AG08396 (cell line): ENCODE measurements at regions not wholly inside any gene's neighbourhood (a gene's known extent, or its start where the extent isn't known, plus 50 kb on each side); places are given as distances from the start of the nearest gene placed in this dataset.

Source experiments
- DNase-seq: peaks from one replicate; pipeline ENCODE4 v3.0.0; 2012; ENCODE audit warnings: low spot score, mixed read lengths

DNA sequence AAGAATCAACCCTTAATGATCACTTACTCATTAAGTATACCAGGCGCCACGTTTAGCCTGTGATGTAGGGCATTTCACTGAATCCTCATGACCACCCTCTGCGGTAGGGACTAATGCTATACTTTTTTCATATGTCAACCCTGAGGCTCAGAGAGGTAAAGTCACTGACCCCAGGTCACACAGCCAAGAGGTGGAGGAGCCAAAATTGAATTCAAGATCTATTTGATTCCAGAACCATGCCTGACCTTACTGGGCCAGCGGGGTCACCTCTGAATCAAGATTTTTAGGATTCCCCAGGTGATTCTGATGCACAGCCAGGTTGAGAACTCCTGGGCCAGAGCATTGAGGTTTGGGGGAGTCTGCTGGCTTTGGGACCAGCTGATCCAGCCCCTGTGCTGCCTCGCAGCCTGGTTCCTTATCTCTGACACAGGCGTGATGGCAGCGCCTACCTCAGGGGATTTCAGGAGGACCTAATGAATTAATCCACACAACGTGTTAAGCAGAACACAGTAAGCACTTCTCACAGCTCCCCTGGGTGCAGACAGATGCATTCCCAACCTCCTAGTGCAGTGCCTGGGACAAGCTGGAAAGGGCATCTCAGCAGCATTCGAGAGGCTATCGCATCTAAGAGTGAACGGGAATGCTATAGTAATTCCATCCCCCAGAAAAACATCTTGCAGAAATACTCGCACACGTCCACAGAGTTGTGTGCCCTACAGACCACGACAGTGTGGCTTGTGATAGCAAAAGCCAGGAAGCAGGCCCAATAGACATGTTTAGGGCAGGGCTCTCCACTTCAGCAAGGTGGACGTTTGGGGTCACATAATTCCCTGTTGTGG lies 101.4 kb upstream of the PTPN1 start:
- DNase-seq, result no peak

DNA sequence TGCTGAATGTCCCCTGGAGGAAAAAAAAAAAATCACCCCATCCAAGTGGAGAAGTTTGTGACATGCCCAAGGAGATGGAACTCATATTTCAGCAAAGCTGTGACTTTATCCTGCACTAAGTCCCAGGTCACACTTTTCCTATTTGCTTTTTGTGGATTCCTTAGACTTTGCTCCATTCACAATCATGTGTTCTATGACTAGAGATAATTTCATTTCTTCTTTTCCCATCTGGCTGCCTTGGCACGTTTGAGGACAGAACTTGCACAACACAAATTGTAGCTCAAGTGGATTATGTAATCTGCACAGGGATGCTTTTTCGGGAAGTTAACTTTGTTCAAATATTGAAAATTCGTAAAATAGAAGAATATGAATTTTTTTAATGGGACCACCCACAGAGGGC lies 100.7 kb upstream of the PTPN1 start:
- DNase-seq, result no peak

- DNase-seq, result no peak
These were observed 99.8 kb upstream of the PTPN1 start for GRCh38 chr20:50410343-50410742.

DNA sequence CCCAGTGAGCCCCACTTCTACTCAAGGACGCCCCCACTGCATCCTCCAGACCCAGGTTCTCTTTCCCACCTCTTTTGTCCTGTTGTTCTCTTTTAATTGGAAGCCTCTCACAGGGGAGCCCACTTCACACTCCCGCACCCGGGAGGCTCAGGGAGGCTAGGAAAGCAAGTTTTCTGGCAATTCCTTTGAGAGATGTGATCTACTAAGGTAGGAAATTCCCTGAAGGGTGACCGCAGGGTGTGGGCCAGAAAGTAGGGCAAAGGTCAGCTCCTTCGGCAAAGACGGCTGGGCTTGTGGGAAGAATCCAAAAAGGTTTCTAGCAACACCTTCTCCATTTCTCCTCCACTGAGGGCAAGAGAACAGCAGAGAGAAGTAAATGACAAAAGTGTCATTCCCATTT lies 98.1 kb upstream of the PTPN1 start:
- no peak for DNase-seq

- no peak for DNase-seq
These were observed 97.7 kb upstream of the PTPN1 start for GRCh38 chr20:50412499-50412898.

DNA sequence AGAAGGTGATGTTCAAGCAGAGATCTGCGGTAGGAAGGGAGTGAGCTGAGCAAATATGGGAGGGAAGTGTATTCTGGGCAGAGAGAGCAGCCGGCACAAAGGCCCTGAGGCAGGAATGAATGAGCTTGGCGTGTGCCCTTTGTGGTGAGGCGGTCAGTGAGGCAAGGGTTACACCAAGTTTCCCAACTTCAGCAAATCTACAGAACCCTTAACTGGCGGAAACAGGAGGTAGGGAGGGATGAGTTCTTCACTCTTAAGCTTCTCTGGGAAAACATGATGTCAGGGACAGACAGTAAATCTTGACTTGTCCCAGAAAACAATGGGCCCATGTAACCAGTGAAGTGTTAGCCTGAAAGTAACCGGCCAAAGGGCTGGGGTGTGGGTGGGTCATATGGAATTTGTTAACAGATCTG lies 97.1 kb upstream of the PTPN1 start:
- DNase-seq, result no peak

GRCh38 chr20:50415021-50415515 lies 95.1 kb upstream of the PTPN1 start:
- DNase-seq, result no peak

DNA sequence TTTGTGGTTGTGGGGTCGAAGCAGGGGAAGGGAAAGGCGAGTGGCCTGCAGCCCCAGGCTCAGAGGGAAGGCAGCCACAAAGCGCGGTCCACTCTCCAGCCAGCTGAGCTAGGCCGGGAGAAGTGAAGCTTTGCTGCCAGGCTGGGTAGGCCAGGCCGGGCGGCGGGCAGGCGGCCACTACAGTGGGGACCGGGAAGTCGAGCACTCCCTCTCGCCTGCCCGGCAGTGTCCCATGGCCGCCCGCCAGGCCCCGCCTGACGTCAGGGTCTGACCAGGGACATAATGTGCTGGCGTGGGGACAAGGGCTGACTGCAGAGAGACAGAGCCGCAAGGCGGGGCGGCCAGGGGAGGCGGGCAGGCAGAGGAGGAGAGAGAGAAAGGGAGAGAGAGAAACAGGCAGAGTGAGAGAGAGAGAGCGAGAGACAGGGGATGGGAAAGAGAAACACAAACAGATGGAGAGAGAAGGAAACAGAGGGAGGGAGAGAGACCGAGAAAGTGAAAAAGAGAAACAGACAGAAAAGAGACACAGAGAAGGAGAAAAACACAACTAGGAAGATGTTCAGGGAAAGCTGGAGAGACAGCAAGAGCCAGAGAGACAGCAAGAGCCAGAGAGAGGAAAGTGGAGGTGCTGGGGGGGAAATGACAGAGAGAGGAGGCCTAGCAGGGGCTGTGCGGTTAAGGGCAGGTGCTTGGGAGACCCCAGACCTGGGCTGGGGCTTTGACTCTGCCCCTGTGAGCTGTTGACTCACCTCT lies 94.5 kb upstream of the PTPN1 start:
- peak; percentile 86 for DNase-seq

DNA sequence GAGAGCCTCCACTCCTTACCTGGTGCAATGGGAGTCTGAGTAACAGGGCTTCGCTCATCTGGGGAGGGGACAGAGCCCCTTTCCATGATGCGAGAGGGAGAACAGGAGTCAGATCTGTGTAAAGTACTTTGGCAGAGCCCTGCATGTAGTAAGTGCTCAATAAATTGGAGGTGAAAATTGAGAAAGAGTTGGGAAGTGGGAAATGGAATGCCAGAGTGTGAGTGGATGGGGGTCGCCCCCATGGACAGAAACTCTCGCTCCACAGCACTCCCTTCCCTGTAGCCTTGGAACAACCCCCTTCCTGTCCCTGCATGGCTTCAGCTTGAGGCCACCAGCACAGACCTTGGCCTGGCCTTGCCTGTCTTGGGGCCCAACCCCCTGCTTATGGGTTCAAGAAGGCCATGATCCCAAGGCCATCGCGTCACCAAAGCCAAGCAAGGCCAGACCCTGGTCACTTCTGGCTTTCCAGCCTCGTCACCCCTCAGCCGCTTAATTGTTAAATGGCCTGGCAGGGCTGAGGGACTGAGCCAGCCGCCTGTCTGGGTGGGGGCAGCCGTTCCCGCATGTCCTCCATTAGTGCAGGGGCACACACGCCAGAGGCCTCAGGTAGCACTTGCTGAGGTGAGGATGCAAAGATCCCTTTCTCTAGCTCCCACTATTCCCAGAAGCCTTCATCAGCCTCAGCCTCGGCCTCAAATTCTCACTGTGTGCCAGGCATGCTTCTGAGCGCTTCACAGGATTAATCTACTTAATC lies 93.7 kb upstream of the PTPN1 start:
- no peak for DNase-seq

DNA sequence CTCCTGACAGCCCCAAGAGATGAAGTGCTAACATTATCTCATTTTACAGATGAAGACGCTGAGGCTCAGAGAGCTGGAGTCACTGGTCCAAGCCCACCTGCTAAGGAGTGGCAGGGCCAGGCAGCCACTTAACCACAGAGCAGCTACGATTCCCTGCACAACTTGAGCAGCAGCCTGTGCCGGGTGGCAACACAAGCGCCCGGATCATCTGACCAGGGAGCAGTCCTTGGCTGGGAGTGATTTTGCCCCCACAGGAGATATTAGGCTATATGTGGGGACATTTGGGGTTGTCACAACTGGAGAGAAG lies 93.2 kb upstream of the PTPN1 start:
- no peak for DNase-seq

DNA sequence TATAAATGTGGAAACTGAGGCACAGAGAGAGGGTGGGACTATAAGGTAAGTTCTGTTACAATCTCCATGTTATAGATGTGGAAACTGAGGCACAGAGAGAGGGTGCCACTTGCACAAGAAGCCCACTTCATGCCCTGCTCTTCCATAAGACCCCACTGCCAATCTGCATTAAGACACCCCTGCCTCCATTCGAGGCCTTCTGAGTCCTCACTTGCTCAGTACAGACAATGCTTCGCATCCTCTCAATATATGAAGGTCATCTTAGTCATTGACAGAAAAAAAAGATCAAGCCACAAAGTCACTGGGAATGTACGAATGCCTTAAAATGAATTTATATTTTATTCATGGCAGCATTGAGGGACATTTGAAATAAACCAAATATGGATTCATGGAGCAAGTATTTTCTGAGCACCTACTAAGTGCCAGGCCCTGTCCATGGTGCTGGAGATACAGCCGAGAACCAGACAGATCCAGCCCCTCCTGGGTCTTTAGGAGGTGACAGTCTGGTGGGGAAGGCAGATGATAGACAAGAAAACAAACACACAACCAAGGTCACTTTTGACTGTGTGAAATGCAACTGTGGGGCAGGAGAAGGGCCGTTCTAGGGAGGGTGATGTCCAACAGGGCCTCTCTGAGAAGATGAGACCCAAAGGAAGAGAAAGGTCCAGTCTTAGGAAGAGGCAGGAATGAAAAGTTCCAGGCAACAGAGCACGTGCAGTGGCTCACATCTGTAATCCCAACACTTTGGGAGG lies 92.5 kb upstream of the PTPN1 start:
- DNase-seq, result no peak

DNA sequence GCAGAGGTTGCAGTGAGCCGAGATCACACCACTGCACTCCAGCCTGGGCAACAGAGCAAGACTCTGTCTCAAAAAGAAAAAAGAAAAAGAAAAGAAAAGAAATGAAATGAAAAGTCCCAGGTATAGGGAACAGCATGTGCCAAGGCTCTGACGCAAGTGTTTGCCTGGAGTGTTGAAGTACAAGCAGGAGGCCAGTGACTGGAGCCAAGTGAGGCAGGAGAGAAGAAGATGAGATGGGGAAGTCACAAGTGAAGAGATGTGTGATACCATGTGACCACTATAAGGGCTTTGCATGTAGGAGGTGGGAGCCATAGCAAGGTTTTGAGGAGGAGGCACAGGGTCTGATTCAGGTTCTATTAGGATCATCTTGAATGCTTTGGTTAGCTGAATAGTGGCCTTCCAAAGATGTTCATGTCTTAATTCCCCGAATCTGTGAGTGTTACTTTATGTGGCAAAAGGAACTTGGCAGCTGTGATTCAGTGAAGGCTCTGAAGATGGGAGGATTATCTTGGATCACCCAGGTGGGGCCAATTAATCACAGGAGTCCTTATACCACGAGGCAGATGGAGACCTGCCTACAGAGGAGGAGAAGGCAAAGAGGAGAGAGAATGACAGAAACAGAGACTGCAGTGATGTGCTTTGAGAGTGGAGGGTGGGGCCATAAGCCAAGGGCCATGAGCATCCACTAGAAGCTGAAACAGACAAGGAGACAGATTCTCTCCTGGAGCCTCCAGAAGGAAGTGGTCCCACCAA lies 91.1 kb upstream of the PTPN1 start:
- no peak for DNase-seq

GRCh38 chr20:50420380-50420779 lies 89.8 kb upstream of the PTPN1 start:
- DNase-seq, result no peak

DNA sequence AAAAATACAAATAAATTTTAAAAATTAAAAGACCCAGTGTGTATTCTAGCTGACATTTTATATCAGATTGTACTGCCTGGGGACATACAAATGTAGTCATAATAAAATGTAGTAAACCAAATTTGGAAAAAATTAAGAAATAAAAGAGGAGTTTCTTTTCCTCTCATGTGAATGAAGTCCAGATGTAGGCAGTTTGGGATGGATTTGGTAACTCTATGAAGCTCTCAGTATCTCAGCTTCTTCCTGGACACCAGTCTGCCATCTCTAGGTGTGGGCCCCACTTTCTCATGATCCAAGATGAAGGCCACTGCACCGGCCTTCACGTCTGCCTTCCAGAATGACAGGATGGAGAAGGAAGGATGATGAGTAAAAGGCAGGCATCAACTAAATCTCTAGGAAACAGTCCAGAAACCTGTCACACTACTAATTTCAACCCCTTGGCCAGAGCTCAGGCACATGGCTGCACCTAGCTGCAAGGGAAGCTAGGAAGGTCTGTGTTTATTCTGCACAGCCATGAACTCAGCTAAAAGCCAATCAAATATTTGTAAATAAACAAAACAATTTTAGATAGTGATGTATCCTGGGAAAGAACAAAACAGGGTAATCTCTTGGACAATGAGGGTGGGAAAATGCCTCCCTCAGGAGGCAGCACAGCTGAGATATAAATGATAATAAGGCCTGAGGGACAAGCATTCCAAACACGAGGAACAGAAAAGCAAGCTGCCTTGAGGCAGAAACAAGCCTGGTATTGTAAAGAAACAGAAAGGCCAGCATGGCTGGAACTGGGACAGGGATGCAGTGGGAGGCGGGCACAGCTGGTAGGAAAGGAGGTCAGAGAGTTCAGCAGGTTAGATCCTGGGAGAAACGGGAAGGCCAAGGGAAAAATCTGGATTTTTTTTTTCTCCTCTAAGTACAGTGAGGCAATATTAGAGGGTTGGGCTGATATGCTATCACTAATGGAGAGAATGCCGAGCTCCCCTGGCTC lies 88.5 kb upstream of the PTPN1 start:
- no peak for DNase-seq

DNA sequence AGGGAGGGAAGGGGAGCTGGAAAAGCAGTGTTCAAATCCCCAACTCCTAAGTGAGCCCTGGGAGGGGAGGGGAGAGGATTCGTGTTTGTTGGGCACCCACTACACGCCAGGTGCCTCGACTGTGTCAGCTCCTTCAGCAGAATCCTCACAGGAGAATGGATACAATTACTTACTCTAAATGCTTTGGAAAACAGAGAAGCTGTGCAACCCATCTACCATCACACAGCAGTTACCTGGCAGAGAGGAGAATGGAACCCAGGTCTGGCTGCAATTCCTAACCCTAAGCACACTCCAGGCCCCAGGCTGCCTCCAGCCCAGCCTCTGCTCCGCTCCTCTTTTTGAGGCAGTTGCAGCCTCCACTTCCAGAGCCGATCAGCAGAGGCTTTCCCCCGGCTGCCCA lies 86.4 kb upstream of the PTPN1 start:
- DNase-seq, result no peak

GRCh38 chr20:50425076-50425475 lies 85.1 kb upstream of the PTPN1 start:
- DNase-seq, result no peak

DNA sequence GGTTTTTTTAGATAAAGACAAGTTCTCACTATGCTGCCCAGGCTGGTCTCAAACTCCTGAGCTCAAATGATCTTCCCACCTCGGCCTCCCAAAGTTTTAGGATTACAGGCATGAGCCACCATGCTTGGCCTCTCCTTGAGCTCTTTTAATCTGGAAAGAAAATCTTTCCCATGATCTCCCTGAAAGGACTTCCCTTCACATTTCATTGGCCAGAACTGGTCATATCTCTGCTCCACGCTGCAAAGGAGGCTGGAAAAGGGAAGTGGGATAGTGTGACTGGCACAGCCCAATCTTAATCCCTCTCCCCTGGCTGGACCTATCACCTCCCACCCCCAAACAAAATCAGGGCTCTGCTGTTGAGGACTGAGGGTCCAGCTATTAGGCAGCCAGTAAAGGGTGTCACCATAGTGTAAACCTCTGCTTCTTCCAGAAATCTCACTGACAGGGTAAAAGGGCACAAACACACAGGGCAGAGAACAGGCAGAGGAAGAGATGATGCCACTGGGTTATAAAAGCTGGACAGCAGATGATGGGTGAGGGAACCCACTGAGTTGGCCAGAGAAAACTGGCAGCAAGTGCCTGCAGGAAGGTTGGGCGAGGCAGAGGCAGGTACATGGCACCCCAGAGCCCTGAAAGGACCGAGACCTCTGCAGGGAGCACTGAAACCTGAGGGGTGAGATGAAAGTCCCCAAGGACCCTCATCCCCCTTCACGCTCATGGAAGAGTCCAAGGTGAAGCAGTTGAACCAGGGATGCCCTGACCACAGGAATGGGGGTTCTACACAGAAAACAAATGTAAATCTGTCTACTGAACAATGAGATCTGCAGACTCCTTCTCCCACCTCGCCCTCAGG lies 83.1 kb upstream of the PTPN1 start:
- no peak for DNase-seq

- no peak for DNase-seq
These were observed 82.5 kb upstream of the PTPN1 start for GRCh38 chr20:50427719-50428083.
